GM12892 (cell line): ENCODE measurements at regions not wholly inside any gene's neighbourhood (a gene's known extent, or its start where the extent isn't known, plus 50 kb on each side); places are given as distances from the start of the nearest gene placed in this dataset.
"Not testable (repeated sequence)": the region's sequence is repeated elsewhere in the genome, so short reads cannot be mapped to it uniquely, and the experiment has no call there.

Source experiments
- DNase-seq: peaks from one replicate; pipeline ENCODE4 v3.0.0; 2011; ENCODE audit not compliant: insufficient read length
- FAIRE-seq: peaks from 2 replicates; lab custom pipeline; 2011; peaks lifted over from hg19 to GRCh38; lab: Jason Lieb, UNC
- POLR2A ChIP-seq: IDR thresholded peaks from 2 replicates; pipeline ENCODE4 v1.6.1; 2011; ENCODE audit warnings: low read depth, low read length, control low read depth
- POLR2AphosphoS5 ChIP-seq: IDR thresholded peaks from 2 replicates; pipeline ENCODE4 v1.6.1; 2011; ENCODE audit warnings: low read depth, low read length, control low read depth
- TAF1 ChIP-seq: IDR thresholded peaks from 2 replicates; pipeline ENCODE4 v1.6.1; 2011; ENCODE audit warnings: low read depth, mild to moderate bottlenecking, control low read depth, low read length, borderline replicate concordance

GRCh38 chr10:78467496-78468106 is 433.9 kb downstream of the RPS24 start:
- no peak for FAIRE-seq
- DNase-seq = no peak
- TF ChIP-seq POLR2A (no peak), POLR2AphosphoS5 (no peak), TAF1 (no peak)

GRCh38 chr10:78468731-78469130 is 435.1 kb downstream of the RPS24 start:
- not testable (repeated sequence) for DNase-seq, FAIRE-seq

GRCh38 chr10:78470267-78471103 is 436.8 kb downstream of the RPS24 start:
- TF ChIP-seq POLR2AphosphoS5 (no peak), POLR2A (no peak), TAF1 (no peak)
- DNase-seq (no peak), FAIRE-seq (no peak)

- TF ChIP-seq POLR2AphosphoS5 (no peak), TAF1 (no peak), POLR2A (no peak)
- no peak for FAIRE-seq
- DNase-seq = no peak
These were observed 437.7 kb downstream of the RPS24 start for GRCh38 chr10:78471326-78471722.

- no peak for FAIRE-seq
- DNase-seq = no peak
- no peak for TF ChIP-seq POLR2AphosphoS5
These were observed 438.3 kb downstream of the RPS24 start for GRCh38 chr10:78471723-78472550.

GRCh38 chr10:78472551-78472890 is 438.9 kb downstream of the RPS24 start:
- TF ChIP-seq TAF1 (no peak), POLR2A (no peak), POLR2AphosphoS5 (no peak)
- DNase-seq (no peak), FAIRE-seq (no peak)

- no peak for FAIRE-seq
These were observed 439.3 kb downstream of the RPS24 start for GRCh38 chr10:78473006-78473405.

GRCh38 chr10:78474743-78475142 is 441.1 kb downstream of the RPS24 start:
- no peak for FAIRE-seq
- DNase-seq = no peak
- no peak for TF ChIP-seq POLR2AphosphoS5
- no peak for TF ChIP-seq TAF1
- TF ChIP-seq POLR2A = no peak

More at GRCh38 chr10:78473006-78473405, 439.3 kb downstream of the RPS24 start:
- no peak for TF ChIP-seq POLR2AphosphoS5
- no peak for TF ChIP-seq TAF1
- TF ChIP-seq POLR2A = no peak
- no peak for DNase-seq

GRCh38 chr10:78475437-78475836 is 441.8 kb downstream of the RPS24 start:
- DNase-seq = no peak
- TF ChIP-seq POLR2A (no peak), POLR2AphosphoS5 (no peak), TAF1 (no peak)
- no peak for FAIRE-seq

GRCh38 chr10:78476156-78476555 is 442.5 kb downstream of the RPS24 start:
- FAIRE-seq (no peak), DNase-seq (no peak)
- no peak for TF ChIP-seq TAF1
- TF ChIP-seq POLR2AphosphoS5 = no peak
- no peak for TF ChIP-seq POLR2A

GRCh38 chr10:78476844-78477243 is 443.2 kb downstream of the RPS24 start:
- TF ChIP-seq POLR2A = no peak
- no peak for TF ChIP-seq POLR2AphosphoS5
- TF ChIP-seq TAF1 = no peak
- no peak for FAIRE-seq

GRCh38 chr10:78478919-78479318 is 445.3 kb downstream of the RPS24 start:
- FAIRE-seq = no peak

More at GRCh38 chr10:78476844-78477243, 443.2 kb downstream of the RPS24 start:
- DNase-seq = no peak

More at GRCh38 chr10:78478919-78479318, 445.3 kb downstream of the RPS24 start:
- no peak for DNase-seq
- TF ChIP-seq POLR2A (no peak), POLR2AphosphoS5 (no peak), TAF1 (no peak)
